ENCODE measurements at regions not wholly inside any gene's neighbourhood (a gene's known extent, or its start where the extent isn't known, plus 50 kb on each side); places are given as distances from the start of the nearest gene placed in this dataset.

- no peak for TF ChIP-seq CTCF (IDR thresholded peaks at IDR 0.05; ENCODE audit: poor library complexity, severe bottlenecking)
- TF ChIP-seq EZH2 (IDR thresholded peaks at IDR 0.05; ENCODE audit: borderline replicate concordance, insufficient read depth, low read length, poor library complexity, severe bottlenecking): no peak
- TF ChIP-seq REST (IDR thresholded peaks at IDR 0.05; ENCODE audit: borderline replicate concordance): no peak
- no peak for TF ChIP-seq POLR2AphosphoS5 (IDR thresholded peaks at IDR 0.05)
- peak; percentile 69 for TF ChIP-seq EP300 (conservative IDR thresholded peaks at IDR 0.05; ENCODE audit: poor library complexity, severe bottlenecking)
- TF ChIP-seq MXI1 (conservative IDR thresholded peaks at IDR 0.05; ENCODE audit: poor library complexity, severe bottlenecking): no peak
- no peak for TF ChIP-seq RAD21 (conservative IDR thresholded peaks at IDR 0.05)
- TF ChIP-seq SMC3 (conservative IDR thresholded peaks at IDR 0.05; ENCODE audit: poor library complexity): no peak
- TF ChIP-seq TAF1 (IDR thresholded peaks at IDR 0.05; ENCODE audit: low read depth): no peak
Observed at GRCh38 chr15:77856705-77857346, 220.7 kb downstream of the TBC1D2B start.

Measured in neural cell (in vitro differentiated cells).